ENCODE measurements at regions not wholly inside any gene's neighbourhood (a gene's known extent, or its start where the extent isn't known, plus 50 kb on each side); places are given as distances from the start of the nearest gene placed in this dataset.

DNA sequence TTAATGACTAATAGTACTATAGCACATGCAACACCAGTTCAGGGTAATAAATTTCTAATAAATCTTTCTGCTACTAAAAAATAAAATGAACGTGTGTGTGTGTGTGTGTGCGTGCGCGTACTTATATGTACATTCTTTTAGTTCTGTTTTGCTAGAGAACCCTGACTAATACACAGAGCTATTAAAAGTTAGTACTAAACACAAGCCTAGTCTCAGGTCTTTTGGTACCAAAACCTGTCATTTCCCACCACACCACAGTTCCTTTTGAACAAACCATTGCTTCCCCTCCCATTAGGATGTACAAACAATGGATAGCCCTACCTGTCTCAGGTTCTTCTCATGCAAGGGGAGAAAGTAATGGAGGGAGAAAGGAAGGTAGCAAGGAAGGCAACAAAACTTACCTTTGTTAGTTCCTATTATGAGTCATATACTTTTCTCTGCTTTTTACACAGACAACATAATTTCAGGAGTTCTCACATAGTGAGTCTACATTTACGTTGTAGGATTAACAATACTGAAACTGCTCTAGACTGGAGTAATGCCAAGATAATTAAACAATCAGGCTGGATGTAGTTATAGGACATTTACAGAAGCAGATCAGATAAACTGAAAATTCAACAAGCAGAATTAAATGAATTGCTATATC is 427.2 kb downstream of the KCNJ3 start:
- Histone ChIP-seq H3K27ac (replicated peaks) (no peak overlapping the region), H3K36me3 (no peaks in the 10 kb centered on the region), H3K4me3 (no peak overlapping the region), H3K27me3 (ENCODE audit: low read depth) (no peaks in the 10 kb centered on the region), H3K9me3 (replicated peaks) (peaks cover 13% of the 10 kb centered on the region), H3K4me1 (no peaks in the 10 kb centered on the region)
- intact Hi-C loops (cut with micrococcal nuclease), result no loop called here
- TF ChIP-seq, protein P1, sequence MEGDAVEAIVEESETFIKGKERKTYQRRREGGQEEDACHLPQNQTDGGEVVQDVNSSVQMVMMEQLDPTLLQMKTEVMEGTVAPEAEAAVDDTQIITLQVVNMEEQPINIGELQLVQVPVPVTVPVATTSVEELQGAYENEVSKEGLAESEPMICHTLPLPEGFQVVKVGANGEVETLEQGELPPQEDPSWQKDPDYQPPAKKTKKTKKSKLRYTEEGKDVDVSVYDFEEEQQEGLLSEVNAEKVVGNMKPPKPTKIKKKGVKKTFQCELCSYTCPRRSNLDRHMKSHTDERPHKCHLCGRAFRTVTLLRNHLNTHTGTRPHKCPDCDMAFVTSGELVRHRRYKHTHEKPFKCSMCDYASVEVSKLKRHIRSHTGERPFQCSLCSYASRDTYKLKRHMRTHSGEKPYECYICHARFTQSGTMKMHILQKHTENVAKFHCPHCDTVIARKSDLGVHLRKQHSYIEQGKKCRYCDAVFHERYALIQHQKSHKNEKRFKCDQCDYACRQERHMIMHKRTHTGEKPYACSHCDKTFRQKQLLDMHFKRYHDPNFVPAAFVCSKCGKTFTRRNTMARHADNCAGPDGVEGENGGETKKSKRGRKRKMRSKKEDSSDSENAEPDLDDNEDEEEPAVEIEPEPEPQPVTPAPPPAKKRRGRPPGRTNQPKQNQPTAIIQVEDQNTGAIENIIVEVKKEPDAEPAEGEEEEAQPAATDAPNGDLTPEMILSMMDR (IDR thresholded peaks at IDR 0.05; ENCODE audit: borderline replicate concordance), result no peak
- DNase-seq, result no peak

DNA sequence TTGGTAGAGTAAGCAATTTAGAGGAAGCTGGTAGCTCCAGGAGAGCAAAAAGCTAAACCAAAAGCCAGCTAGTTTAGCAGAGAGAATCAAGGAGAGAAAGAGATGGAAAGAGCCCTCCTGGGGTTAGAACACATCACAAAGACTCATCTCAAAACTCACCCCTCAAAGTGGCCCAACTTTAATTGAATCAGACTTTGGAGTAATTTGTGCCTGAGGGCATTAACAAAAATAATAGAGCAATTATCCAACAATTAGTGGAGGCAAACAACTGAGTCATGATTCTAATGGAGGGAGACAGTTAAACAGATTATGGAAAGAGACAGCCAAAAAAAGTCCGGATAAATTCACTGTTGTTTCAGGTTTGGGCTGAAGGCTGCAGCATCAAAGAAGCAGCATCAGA is 417.4 kb downstream of the KCNJ3 start:
- H3K4me3 ChIP-seq, result no peak overlapping the region
- DNase-seq, result no peak

DNA sequence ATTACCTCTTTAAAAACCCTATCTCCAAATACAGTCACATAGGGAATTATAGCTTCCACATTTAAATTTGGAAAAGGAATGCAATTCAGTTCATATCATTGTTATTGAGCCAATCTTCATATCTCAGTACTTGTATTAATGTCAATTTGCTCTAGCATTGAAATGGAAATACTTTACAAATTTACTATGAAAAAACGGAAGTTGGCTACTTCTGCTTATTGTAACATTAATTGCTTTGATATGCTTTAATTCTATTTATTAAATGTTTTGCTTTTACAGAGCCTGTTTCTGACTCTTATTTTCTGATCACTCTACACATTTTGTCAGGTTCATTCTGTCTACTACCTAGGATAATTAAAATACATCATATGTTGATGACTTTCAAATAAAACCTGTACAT is 412.6 kb downstream of the KCNJ3 start:
- Histone ChIP-seq H3K27ac (replicated peaks) (no peak overlapping the region), H3K27me3 (ENCODE audit: low read depth) (no peaks in the 10 kb centered on the region), H3K4me1 (no peaks in the 10 kb centered on the region), H3K4me3 (no peak overlapping the region), H3K9me3 (replicated peaks) (peaks cover 3% of the 10 kb centered on the region), H3K36me3 (no peaks in the 10 kb centered on the region)
- no peak for DNase-seq
- intact Hi-C loops (cut with micrococcal nuclease), result no loop called here
- TF ChIP-seq, protein P1 (IDR thresholded peaks at IDR 0.05; ENCODE audit: borderline replicate concordance), result no peak

More for the DNA sequence above, 417.4 kb downstream of the KCNJ3 start:
- no peaks in the 10 kb centered on the region for H3K36me3 ChIP-seq
- intact Hi-C loops (cut with micrococcal nuclease), result no loop called here
- no peak overlapping the region for H3K27ac ChIP-seq (replicated peaks)
- H3K9me3 ChIP-seq (replicated peaks), result peaks cover 27% of the 10 kb centered on the region
- TF ChIP-seq, protein P1 (IDR thresholded peaks at IDR 0.05; ENCODE audit: borderline replicate concordance), result no peak
- H3K27me3 ChIP-seq (ENCODE audit: low read depth), result no peaks in the 10 kb centered on the region
- H3K4me1 ChIP-seq, result no peaks in the 10 kb centered on the region

DNA sequence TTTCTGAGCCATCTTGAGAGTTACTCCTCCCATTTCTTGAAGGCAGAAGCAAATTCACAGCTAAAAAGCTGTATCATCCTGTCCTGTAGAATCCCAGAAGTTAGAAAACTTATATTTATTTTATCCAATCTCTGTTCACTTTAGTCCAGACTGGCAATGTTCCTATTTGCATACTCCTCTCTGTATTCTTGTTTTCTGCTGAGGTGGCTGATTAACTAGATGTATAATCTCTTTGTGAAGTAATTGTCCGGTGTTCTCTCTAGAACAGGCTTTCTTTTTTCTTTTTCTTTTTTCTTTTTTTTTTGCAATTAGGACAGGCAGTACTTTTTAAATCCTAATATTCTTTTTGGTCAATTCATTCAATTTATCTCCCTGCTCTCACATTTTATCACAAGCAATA is 411.0 kb downstream of the KCNJ3 start:
- DNase-seq, result no peak
- TF ChIP-seq, protein P1 (IDR thresholded peaks at IDR 0.05; ENCODE audit: borderline replicate concordance), result no peak
- Histone ChIP-seq H3K36me3 (no peaks in the 10 kb centered on the region), H3K9me3 (replicated peaks) (peaks cover 6% of the 10 kb centered on the region), H3K4me3 (no peak overlapping the region), H3K27me3 (ENCODE audit: low read depth) (no peaks in the 10 kb centered on the region), H3K4me1 (no peaks in the 10 kb centered on the region), H3K27ac (replicated peaks) (no peak overlapping the region)
- intact Hi-C loops (cut with micrococcal nuclease), result no loop called here

DNA sequence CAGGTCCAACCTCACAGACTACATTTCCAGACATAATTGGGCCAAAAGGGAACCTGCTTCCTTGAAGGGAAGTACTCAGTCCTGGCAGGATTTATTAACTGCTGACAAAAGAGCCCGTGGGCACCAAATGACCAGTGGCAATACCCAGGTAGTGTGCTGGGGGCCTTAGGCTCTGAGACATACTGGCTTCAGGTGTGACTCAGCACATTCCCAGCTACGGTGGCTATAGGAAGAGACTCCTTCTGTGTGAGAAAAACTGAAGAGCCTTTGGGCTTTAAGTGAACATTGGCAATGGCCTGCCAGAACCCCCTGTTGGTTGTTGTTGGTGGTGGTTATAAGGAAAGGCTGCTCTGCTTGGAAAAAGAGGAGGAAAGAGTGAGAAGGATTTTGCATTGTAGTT is 401.8 kb downstream of the KCNJ3 start:
- no peaks in the 10 kb centered on the region for H3K27me3 ChIP-seq (ENCODE audit: low read depth)
- H3K27ac ChIP-seq (replicated peaks), result no peak overlapping the region
- H3K4me1 ChIP-seq, result no peaks in the 10 kb centered on the region
- H3K9me3 ChIP-seq (replicated peaks), result peaks cover 23% of the 10 kb centered on the region
- TF ChIP-seq, protein P1 (IDR thresholded peaks at IDR 0.05; ENCODE audit: borderline replicate concordance), result no peak
- no peak overlapping the region for H3K4me3 ChIP-seq
- DNase-seq, result no peak
- H3K36me3 ChIP-seq, result no peaks in the 10 kb centered on the region
- intact Hi-C loops (cut with micrococcal nuclease), result no loop called here

Data from left ventricle myocardium inferior (tissue), 1 donor.